ENCODE measurements at regions not wholly inside any gene's neighbourhood (a gene's known extent, or its start where the extent isn't known, plus 50 kb on each side); places are given as distances from the start of the nearest gene placed in this dataset.

DNA sequence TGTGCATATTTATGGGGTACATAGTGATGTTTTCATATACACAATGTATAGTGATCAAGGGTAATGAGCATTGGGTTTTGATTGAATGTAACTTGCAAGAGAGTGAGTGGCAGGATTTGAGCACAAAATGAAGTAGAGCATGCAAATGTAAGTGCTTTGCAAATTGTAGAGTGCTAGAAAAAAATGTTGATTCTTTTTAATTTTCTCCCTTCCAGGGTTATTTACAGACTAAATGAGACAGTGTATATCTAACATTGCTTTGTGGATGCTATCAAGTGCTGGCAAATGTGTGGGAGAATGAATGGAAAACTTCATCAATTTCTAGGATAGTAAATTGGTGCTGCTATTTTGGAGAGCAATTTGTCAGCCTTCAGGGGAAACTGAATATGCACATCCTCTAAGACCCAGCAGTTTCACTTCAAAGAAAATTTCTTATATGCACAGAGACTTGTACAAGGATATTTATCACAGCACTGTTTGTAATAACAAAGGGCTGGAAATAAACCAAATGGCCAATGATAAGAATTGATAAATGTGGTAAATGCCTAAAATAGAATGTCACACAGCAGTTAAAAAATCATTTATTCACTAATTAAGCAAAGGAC lies 120.6 kb upstream of the PLPP4 start:
- TF ChIP-seq CTCF (IDR thresholded peaks at IDR 0.05) (no peak), POLR2A (IDR thresholded peaks at IDR 0.05) (no peak)

Measured in thyroid gland (tissue), 4 donors.